ENCODE measurements at regions not wholly inside any gene's neighbourhood (a gene's known extent, or its start where the extent isn't known, plus 50 kb on each side); places are given as distances from the start of the nearest gene placed in this dataset.

- DNase-seq (ENCODE audit: extremely low spot score) = no peak
- TF ChIP-seq CTCF (IDR thresholded peaks at IDR 0.05; ENCODE audit: control extremely low read depth, extremely low read depth, low read depth, missing control alignments) = no peak
- POLR2A ChIA-PET = no interaction called here
- CTCF ChIA-PET = interaction anchor here (0.8 to 1.3 kb wide), 2 partner anchors 37 to 48 kb away, joined by 3 to 4 read pairs; no protein-coding TSS in a partner anchor
Observed at GRCh38 chr7:31171216-31171785, 119.2 kb downstream of the ADCYAP1R1 start.

Measured in GM10248 (cell line).